Lower leg skin (tissue), 3 donors: ENCODE measurements at regions not wholly inside any gene's neighbourhood (a gene's known extent, or its start where the extent isn't known, plus 50 kb on each side); places are given as distances from the start of the nearest gene placed in this dataset.

ENCODE experiments used
- POLR2A ChIP-seq, 2 donors: fragments of 450-650 bp; IDR thresholded peaks; one replicate each; pipeline ENCODE4 v1.6.1; 2016 to 2017; ENCODE audit warnings: antibody characterized with exemption in 2 of 2, mild to moderate bottlenecking in 1 of 2, moderate library complexity in 1 of 2
- TF ChIP-seq, protein P1 (sequence below), 3 donors: fragments of 450-650 bp; IDR thresholded peaks; one replicate each; pipeline ENCODE4 v1.5.1; 2016; ENCODE audit warnings: antibody characterized with exemption in 3 of 3, mild to moderate bottlenecking in 3 of 3, moderate library complexity in 2 of 3

DNA sequence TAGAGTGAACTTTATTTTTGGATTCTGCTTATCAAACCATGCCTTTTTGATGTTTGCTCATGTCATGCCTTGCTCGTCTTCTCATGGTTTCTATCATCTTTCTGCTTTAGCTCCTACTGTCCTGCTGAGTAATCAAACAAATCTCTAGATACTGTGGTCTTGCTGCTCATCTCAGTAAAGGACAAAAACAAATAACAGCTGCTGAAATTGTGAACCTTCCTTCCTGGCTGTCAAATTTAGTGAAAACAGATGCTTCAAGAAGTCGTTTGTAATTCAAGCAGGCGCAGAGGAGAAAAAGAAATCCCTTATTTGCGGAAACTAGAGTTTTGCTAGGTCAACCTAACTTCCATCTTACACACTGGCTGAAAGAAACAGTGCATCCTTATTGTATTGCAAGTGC lies 616.1 kb upstream of the ALCAM start:
- TF ChIP-seq POLR2A (IDR thresholded peaks at IDR 0.05): no peak
- TF ChIP-seq, protein P1, sequence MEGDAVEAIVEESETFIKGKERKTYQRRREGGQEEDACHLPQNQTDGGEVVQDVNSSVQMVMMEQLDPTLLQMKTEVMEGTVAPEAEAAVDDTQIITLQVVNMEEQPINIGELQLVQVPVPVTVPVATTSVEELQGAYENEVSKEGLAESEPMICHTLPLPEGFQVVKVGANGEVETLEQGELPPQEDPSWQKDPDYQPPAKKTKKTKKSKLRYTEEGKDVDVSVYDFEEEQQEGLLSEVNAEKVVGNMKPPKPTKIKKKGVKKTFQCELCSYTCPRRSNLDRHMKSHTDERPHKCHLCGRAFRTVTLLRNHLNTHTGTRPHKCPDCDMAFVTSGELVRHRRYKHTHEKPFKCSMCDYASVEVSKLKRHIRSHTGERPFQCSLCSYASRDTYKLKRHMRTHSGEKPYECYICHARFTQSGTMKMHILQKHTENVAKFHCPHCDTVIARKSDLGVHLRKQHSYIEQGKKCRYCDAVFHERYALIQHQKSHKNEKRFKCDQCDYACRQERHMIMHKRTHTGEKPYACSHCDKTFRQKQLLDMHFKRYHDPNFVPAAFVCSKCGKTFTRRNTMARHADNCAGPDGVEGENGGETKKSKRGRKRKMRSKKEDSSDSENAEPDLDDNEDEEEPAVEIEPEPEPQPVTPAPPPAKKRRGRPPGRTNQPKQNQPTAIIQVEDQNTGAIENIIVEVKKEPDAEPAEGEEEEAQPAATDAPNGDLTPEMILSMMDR (IDR thresholded peaks at IDR 0.05): no peak
